ENCODE measurements at regions not wholly inside any gene's neighbourhood (a gene's known extent, or its start where the extent isn't known, plus 50 kb on each side); places are given as distances from the start of the nearest gene placed in this dataset.
"Not testable (repeated sequence)": the region's sequence is repeated elsewhere in the genome, so short reads cannot be mapped to it uniquely, and the experiment has no call there.

- no peak for DNase-seq (ENCODE audit: low read depth)
Observed at GRCh38 chr2:16103614-16104314, 163.4 kb downstream of the MYCN start.

- DNase-seq (ENCODE audit: low read depth) = no peak
Observed at GRCh38 chr2:16102976-16103380, 162.6 kb downstream of the MYCN start.

- DNase-seq (ENCODE audit: low read depth) = no peak
Observed at GRCh38 chr2:16102358-16102975, 162.1 kb downstream of the MYCN start.

- no peak for DNase-seq (ENCODE audit: low read depth)
Observed at GRCh38 chr2:16101196-16101595, 160.8 kb downstream of the MYCN start.

- no peak for DNase-seq (ENCODE audit: low read depth)
Observed at GRCh38 chr2:16100006-16100405, 159.7 kb downstream of the MYCN start.

GRCh38 chr2:16099326-16099725 is 159.0 kb downstream of the MYCN start:
- DNase-seq (ENCODE audit: low read depth) = no peak

GRCh38 chr2:16096962-16097361 is 156.6 kb downstream of the MYCN start:
- no peak for DNase-seq (ENCODE audit: low read depth)

- not testable (repeated sequence) for DNase-seq (ENCODE audit: low read depth)
Observed at GRCh38 chr2:16095483-16095882, 155.1 kb downstream of the MYCN start.

- no peak for DNase-seq (ENCODE audit: low read depth)
Observed at GRCh38 chr2:16094811-16095210, 154.5 kb downstream of the MYCN start.

- no peak for DNase-seq (ENCODE audit: low read depth)
Observed at GRCh38 chr2:16093639-16094529, 153.5 kb downstream of the MYCN start.

GRCh38 chr2:16092861-16093638 is 152.7 kb downstream of the MYCN start:
- no peak for DNase-seq (ENCODE audit: low read depth)

- no peak for DNase-seq (ENCODE audit: low read depth)
Observed at GRCh38 chr2:16091576-16092282, 151.4 kb downstream of the MYCN start.

GRCh38 chr2:16090650-16091575 is 150.6 kb downstream of the MYCN start:
- DNase-seq (ENCODE audit: low read depth) = no peak

- not testable (repeated sequence) for DNase-seq (ENCODE audit: low read depth)
Observed at GRCh38 chr2:16089491-16089890, 149.1 kb downstream of the MYCN start.

GRCh38 chr2:16088802-16089112 is 148.4 kb downstream of the MYCN start:
- DNase-seq (ENCODE audit: low read depth) = no peak

GRCh38 chr2:16088035-16088801 is 147.9 kb downstream of the MYCN start:
- DNase-seq (ENCODE audit: low read depth) = no peak

- DNase-seq (ENCODE audit: low read depth) = not testable (repeated sequence)
Observed at GRCh38 chr2:16086136-16086535, 145.8 kb downstream of the MYCN start.

GRCh38 chr2:16085073-16085472 is 144.7 kb downstream of the MYCN start:
- DNase-seq (ENCODE audit: low read depth) = no peak

GRCh38 chr2:16084274-16084673 is 143.9 kb downstream of the MYCN start:
- DNase-seq (ENCODE audit: low read depth) = no peak

- no peak for DNase-seq (ENCODE audit: low read depth)
Observed at GRCh38 chr2:16082276-16082675, 141.9 kb downstream of the MYCN start.

Measured in activated T-helper 1 cell treated with Interleukin-2 at 50 U/mL for 16 hours (primary cell).